ENCODE measurements at regions not wholly inside any gene's neighbourhood (a gene's known extent, or its start where the extent isn't known, plus 50 kb on each side); places are given as distances from the start of the nearest gene placed in this dataset.

- Histone ChIP-seq H3K4me3 (ENCODE audit: low read length in 3 of 3) (no peak overlapping the region), H3K9me3 (ENCODE audit: control insufficient read depth in 3 of 3, low read length in 3 of 3) (no peaks in the 10 kb centered on the region), H3K27ac (ENCODE audit: low read depth, low read length) (no peak overlapping the region), H3K27me3 (ENCODE audit: control insufficient read depth in 3 of 3, insufficient read depth in 3 of 3, low read length in 3 of 3) (no peaks in the 10 kb centered on the region), H3K36me3 (ENCODE audit: control insufficient read depth in 3 of 3, insufficient read depth in 3 of 3, low read length in 3 of 3) (no peaks in the 10 kb centered on the region), H3K9ac (ENCODE audit: low read depth in 1 of 3, low read length in 3 of 3) (no peak overlapping the region), H3K4me1 (ENCODE audit: control insufficient read depth in 3 of 3, insufficient read depth in 3 of 3, low read length in 3 of 3) (no peaks in the 10 kb centered on the region)
Observed at GRCh38 chrX:933611-934010, 278.8 kb downstream of the CRLF2 start.

DNA sequence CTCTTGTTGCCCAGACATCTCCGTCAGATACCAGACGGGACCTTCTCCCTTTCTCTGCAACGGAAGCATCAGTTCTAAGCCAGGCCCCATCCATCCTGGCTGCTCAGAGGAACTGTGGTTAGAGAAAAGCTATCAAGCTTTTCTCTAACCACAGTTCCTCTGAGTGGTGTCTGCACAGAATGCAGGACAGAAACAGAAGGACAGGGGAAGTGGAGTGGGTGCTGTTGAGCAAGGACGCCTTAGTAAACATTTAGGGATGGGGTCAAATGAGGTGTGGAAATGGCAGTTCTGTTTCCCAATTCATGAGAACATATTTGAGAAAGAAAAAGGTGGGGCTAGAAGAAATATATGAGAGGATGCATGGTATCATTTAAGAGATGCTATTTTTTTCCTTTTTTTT lies 283.8 kb downstream of the CRLF2 start:
- Histone ChIP-seq H3K27ac (ENCODE audit: low read depth, low read length) (no peak overlapping the region), H3K27me3 (ENCODE audit: control insufficient read depth in 3 of 3, insufficient read depth in 3 of 3, low read length in 3 of 3) (no peaks in the 10 kb centered on the region), H3K36me3 (ENCODE audit: control insufficient read depth in 3 of 3, insufficient read depth in 3 of 3, low read length in 3 of 3) (no peaks in the 10 kb centered on the region), H3K9me3 (ENCODE audit: control insufficient read depth in 3 of 3, low read length in 3 of 3) (peaks cover 0 to 2% (median 2%) of the 10 kb centered on the region in 3 donors), H3K4me1 (ENCODE audit: control insufficient read depth in 3 of 3, insufficient read depth in 3 of 3, low read length in 3 of 3) (no peaks in the 10 kb centered on the region), H3K9ac (ENCODE audit: low read depth in 1 of 3, low read length in 3 of 3) (no peak overlapping the region), H3K4me3 (ENCODE audit: low read length in 3 of 3) (no peak overlapping the region)

DNA sequence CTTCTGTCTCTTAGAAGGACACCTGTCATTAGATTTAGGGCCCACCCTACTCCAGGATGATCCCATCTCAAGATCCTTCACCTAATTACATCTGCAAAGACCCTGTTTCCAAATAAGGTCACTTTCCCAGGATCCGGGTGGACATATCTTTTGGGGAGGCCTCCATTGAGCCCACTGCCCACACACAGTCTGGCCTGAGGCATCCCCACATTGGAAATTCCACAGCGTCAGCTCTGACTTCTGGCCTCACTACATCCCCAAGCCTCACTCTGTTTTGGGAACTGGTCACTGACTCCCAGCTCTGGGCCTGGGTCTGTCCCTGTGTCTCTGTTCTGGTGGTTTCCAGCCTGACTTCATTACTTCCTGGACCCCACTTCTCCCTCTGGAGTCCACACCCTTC lies 285.5 kb downstream of the CRLF2 start:
- Histone ChIP-seq H3K27ac (ENCODE audit: low read depth, low read length) (no peak overlapping the region), H3K9ac (ENCODE audit: low read depth in 1 of 3, low read length in 3 of 3) (no peak overlapping the region), H3K36me3 (ENCODE audit: control insufficient read depth in 3 of 3, insufficient read depth in 3 of 3, low read length in 3 of 3) (no peaks in the 10 kb centered on the region), H3K4me1 (ENCODE audit: control insufficient read depth in 3 of 3, insufficient read depth in 3 of 3, low read length in 3 of 3) (no peaks in the 10 kb centered on the region), H3K9me3 (ENCODE audit: control insufficient read depth in 3 of 3, low read length in 3 of 3) (peaks cover 0 to 2% (median 2%) of the 10 kb centered on the region in 3 donors), H3K27me3 (ENCODE audit: control insufficient read depth in 3 of 3, insufficient read depth in 3 of 3, low read length in 3 of 3) (no peaks in the 10 kb centered on the region), H3K4me3 (ENCODE audit: low read length in 3 of 3) (no peak overlapping the region)

GRCh38 chrX:926070-926469 lies 286.4 kb downstream of the CRLF2 start:
- peaks cover 0 to 2% (median 2%) of the 10 kb centered on the region in 3 donors for H3K9me3 ChIP-seq (ENCODE audit: control insufficient read depth in 3 of 3, low read length in 3 of 3)
- H3K9ac ChIP-seq (ENCODE audit: low read depth in 1 of 3, low read length in 3 of 3): no peak overlapping the region
- H3K36me3 ChIP-seq (ENCODE audit: control insufficient read depth in 3 of 3, insufficient read depth in 3 of 3, low read length in 3 of 3): no peaks in the 10 kb centered on the region
- H3K27ac ChIP-seq (ENCODE audit: low read depth, low read length): no peak overlapping the region
- H3K4me1 ChIP-seq (ENCODE audit: control insufficient read depth in 3 of 3, insufficient read depth in 3 of 3, low read length in 3 of 3): no peaks in the 10 kb centered on the region
- H3K4me3 ChIP-seq (ENCODE audit: low read length in 3 of 3): no peak overlapping the region
- no peaks in the 10 kb centered on the region for H3K27me3 ChIP-seq (ENCODE audit: control insufficient read depth in 3 of 3, insufficient read depth in 3 of 3, low read length in 3 of 3)

DNA sequence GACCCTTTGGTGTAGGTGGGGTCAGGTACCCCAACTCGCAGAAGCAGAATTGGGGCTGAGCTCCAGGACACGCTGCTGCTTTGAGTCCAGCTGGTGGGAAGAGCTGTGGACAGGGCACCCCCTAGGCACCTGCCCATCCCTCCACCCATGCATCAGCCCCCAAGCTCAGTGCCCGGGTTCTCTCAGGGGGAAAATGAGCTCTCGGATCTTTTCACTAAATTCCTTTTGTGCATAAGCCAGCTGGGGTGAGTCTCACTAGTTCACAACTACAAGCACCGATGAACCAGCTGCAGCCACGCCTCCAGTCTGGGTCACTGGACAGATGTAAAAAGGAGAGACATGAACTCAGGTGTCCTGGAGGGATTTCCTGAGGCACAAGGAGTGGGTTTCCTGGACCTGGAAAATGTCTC lies 286.8 kb downstream of the CRLF2 start:
- Histone ChIP-seq H3K27ac (ENCODE audit: low read depth, low read length) (no peak overlapping the region), H3K4me3 (ENCODE audit: low read length in 3 of 3) (no peak overlapping the region), H3K9ac (ENCODE audit: low read depth in 1 of 3, low read length in 3 of 3) (no peak overlapping the region), H3K4me1 (ENCODE audit: control insufficient read depth in 3 of 3, insufficient read depth in 3 of 3, low read length in 3 of 3) (no peaks in the 10 kb centered on the region), H3K36me3 (ENCODE audit: control insufficient read depth in 3 of 3, insufficient read depth in 3 of 3, low read length in 3 of 3) (no peaks in the 10 kb centered on the region), H3K27me3 (ENCODE audit: control insufficient read depth in 3 of 3, insufficient read depth in 3 of 3, low read length in 3 of 3) (no peaks in the 10 kb centered on the region), H3K9me3 (ENCODE audit: control insufficient read depth in 3 of 3, low read length in 3 of 3) (peaks cover 0 to 2% (median 2%) of the 10 kb centered on the region in 3 donors)

- H3K9me3 ChIP-seq (ENCODE audit: control insufficient read depth in 3 of 3, low read length in 3 of 3): peaks cover 0 to 2% (median 2%) of the 10 kb centered on the region in 3 donors
- H3K27me3 ChIP-seq (ENCODE audit: control insufficient read depth in 3 of 3, insufficient read depth in 3 of 3, low read length in 3 of 3): no peaks in the 10 kb centered on the region
- H3K9ac ChIP-seq (ENCODE audit: low read depth in 1 of 3, low read length in 3 of 3): no peak overlapping the region
- H3K4me1 ChIP-seq (ENCODE audit: control insufficient read depth in 3 of 3, insufficient read depth in 3 of 3, low read length in 3 of 3): no peaks in the 10 kb centered on the region
- H3K36me3 ChIP-seq (ENCODE audit: control insufficient read depth in 3 of 3, insufficient read depth in 3 of 3, low read length in 3 of 3): no peaks in the 10 kb centered on the region
- no peak overlapping the region for H3K27ac ChIP-seq (ENCODE audit: low read depth, low read length)
- H3K4me3 ChIP-seq (ENCODE audit: low read length in 3 of 3): no peak overlapping the region
Observed at GRCh38 chrX:925094-925493, 287.4 kb downstream of the CRLF2 start.

DNA sequence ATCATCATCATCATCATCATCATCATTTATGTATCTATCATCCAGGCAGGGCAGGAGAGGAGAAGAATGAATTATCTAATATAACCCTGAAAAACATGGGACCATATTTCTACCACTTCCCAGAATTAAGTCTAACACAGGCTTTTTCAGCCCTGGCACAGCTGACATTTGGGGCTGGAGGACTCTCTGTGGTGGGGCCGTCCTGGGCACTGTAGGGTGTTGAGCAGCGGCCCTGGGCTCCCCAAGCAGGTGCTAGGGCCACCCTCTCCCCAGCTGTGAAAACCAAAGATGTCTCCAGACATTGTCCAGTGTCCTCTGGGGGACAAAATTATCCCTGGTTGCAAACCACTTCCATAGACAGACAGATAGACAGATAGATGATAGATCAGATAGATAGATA lies 288.4 kb downstream of the CRLF2 start:
- no peaks in the 10 kb centered on the region for H3K27me3 ChIP-seq (ENCODE audit: control insufficient read depth in 3 of 3, insufficient read depth in 3 of 3, low read length in 3 of 3)
- no peak overlapping the region for H3K27ac ChIP-seq (ENCODE audit: low read depth, low read length)

DNA sequence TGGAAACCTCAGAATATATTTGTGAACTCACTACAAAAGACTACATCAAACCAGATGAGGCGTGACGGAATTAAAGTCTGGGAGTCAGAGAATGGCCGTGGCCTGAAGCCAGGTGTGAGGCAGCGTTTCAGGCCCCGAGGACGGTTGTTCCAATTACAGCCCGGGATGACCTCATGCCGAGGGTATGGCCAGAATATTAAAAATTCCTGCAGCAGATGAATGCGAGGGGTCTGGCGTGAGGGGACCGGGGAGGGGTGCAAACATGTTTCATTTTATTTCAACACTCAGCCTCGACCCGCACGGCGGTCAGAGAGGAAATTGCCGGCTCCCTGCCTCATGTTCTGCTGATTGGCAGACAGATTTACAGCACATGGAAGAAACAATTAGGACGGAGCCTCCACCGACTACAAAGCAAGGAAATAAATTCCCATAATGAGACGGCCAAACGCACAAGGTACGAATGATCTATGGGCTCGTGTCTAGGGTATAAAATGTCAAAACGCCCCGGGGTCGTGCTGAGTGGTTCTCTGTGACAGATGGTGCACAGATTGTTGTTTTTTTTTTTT lies 289.7 kb downstream of the SHOX start:
- H3K36me3 ChIP-seq (ENCODE audit: control insufficient read depth in 3 of 3, insufficient read depth in 3 of 3, low read length in 3 of 3): no peaks in the 10 kb centered on the region
- H3K27ac ChIP-seq (ENCODE audit: low read depth, low read length): no peak overlapping the region
- H3K9me3 ChIP-seq (ENCODE audit: control insufficient read depth in 3 of 3, low read length in 3 of 3): peaks cover 0 to 2% (median 2%) of the 10 kb centered on the region in 3 donors
- no peaks in the 10 kb centered on the region for H3K4me1 ChIP-seq (ENCODE audit: control insufficient read depth in 3 of 3, insufficient read depth in 3 of 3, low read length in 3 of 3)
- H3K9ac ChIP-seq (ENCODE audit: low read depth in 1 of 3, low read length in 3 of 3): no peak overlapping the region
- peak overlapping the region in 1 of 3 donors; percentile 7 for H3K4me3 ChIP-seq (ENCODE audit: low read length in 3 of 3)
- no peaks in the 10 kb centered on the region for H3K27me3 ChIP-seq (ENCODE audit: control insufficient read depth in 3 of 3, insufficient read depth in 3 of 3, low read length in 3 of 3)

More for the DNA sequence above, 288.4 kb downstream of the CRLF2 start:
- no peaks in the 10 kb centered on the region for H3K36me3 ChIP-seq (ENCODE audit: control insufficient read depth in 3 of 3, insufficient read depth in 3 of 3, low read length in 3 of 3)
- peaks cover 0 to 2% (median 2%) of the 10 kb centered on the region in 3 donors for H3K9me3 ChIP-seq (ENCODE audit: control insufficient read depth in 3 of 3, low read length in 3 of 3)
- H3K4me3 ChIP-seq (ENCODE audit: low read length in 3 of 3): no peak overlapping the region
- no peaks in the 10 kb centered on the region for H3K4me1 ChIP-seq (ENCODE audit: control insufficient read depth in 3 of 3, insufficient read depth in 3 of 3, low read length in 3 of 3)
- no peak overlapping the region for H3K9ac ChIP-seq (ENCODE audit: low read depth in 1 of 3, low read length in 3 of 3)

DNA sequence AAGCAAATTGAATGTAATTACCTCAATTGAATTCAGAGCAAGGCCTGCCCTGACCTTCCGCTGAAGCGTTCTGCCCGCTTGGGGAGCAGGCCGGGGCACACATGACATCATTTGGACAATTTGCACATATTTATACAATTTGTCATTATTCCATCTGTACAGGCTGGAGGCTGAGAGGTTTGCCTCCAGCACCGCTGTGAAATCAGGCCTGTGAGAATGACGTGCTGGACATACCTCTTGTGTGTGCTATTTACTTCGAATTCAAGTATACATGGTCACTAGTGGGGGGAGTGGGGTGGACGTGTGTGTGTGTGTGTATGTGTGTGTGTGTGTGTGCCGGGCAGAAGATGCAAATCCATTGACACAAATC lies 285.6 kb downstream of the SHOX start:
- no peak overlapping the region for H3K4me3 ChIP-seq (ENCODE audit: low read length in 3 of 3)
- H3K4me1 ChIP-seq (ENCODE audit: control insufficient read depth in 3 of 3, insufficient read depth in 3 of 3, low read length in 3 of 3): no peaks in the 10 kb centered on the region
- H3K36me3 ChIP-seq (ENCODE audit: control insufficient read depth in 3 of 3, insufficient read depth in 3 of 3, low read length in 3 of 3): no peaks in the 10 kb centered on the region
- H3K27ac ChIP-seq (ENCODE audit: low read depth, low read length): no peak overlapping the region
- H3K27me3 ChIP-seq (ENCODE audit: control insufficient read depth in 3 of 3, insufficient read depth in 3 of 3, low read length in 3 of 3): no peaks in the 10 kb centered on the region
- no peak overlapping the region for H3K9ac ChIP-seq (ENCODE audit: low read depth in 1 of 3, low read length in 3 of 3)
- peaks cover 0 to 3% (median 2%) of the 10 kb centered on the region in 3 donors for H3K9me3 ChIP-seq (ENCODE audit: control insufficient read depth in 3 of 3, low read length in 3 of 3)

DNA sequence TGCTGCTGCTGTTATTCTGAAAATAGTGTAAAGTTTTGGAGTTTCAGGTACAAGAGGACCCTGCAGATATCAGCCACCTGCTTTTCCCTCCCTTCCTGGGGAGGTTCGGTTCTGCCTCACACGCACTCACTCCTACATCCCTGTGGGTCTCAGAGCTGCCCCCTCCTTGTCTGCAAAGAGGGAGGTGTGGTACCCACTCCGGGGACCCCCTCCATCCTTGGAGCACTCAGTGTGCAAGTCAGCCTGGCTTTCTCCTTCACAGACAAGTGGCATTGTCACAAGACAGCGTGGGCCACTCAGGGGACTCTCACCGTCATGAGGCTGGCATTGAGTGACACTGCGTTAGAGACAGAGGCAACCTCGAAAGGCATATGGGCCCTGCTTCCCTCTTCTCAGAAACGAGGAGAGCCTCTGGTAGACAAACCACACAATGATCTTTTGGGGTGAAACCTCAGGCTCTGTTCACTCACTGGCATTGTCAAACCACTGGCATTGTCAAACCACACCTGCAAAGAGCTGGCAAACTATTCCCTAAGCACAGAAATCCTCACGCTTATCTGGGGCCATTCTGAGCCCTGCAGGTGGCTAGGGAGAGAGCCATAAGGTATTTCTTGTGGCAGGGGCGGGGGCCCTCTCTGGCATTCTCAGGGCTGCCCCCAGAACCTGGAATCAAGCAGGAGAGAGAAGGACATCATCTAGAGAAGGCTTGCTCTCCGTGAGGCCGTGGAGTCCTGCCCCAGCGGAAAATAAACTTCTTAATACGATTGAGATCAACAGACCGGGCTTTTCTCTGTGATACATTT lies 285.0 kb downstream of the SHOX start:
- Histone ChIP-seq H3K4me1 (ENCODE audit: control insufficient read depth in 3 of 3, insufficient read depth in 3 of 3, low read length in 3 of 3) (no peaks in the 10 kb centered on the region), H3K27me3 (ENCODE audit: control insufficient read depth in 3 of 3, insufficient read depth in 3 of 3, low read length in 3 of 3) (no peaks in the 10 kb centered on the region), H3K27ac (ENCODE audit: low read depth, low read length) (no peak overlapping the region), H3K36me3 (ENCODE audit: control insufficient read depth in 3 of 3, insufficient read depth in 3 of 3, low read length in 3 of 3) (no peaks in the 10 kb centered on the region), H3K9ac (ENCODE audit: low read depth in 1 of 3, low read length in 3 of 3) (no peak overlapping the region), H3K9me3 (ENCODE audit: control insufficient read depth in 3 of 3, low read length in 3 of 3) (peaks cover 0 to 3% (median 2%) of the 10 kb centered on the region in 3 donors), H3K4me3 (ENCODE audit: low read length in 3 of 3) (no peak overlapping the region)

Data from skeletal muscle tissue (tissue), 3 donors.